HL-60 (cell line): ENCODE measurements at regions not wholly inside any gene's neighbourhood (a gene's known extent, or its start where the extent isn't known, plus 50 kb on each side); places are given as distances from the start of the nearest gene placed in this dataset.

Experiments
- DNase-seq, 2 experiments: peaks; one replicate each; pipeline ENCODE4 v3.0.0-alpha.2; 2010 to 2020; ENCODE audit warnings: low read depth in 1 of 2, low spot score in 1 of 2
- H3K27ac ChIP-seq: fragments of 250-450 bp; sonication (Bioruptor Pico); replicated peaks from 2 replicates; pipeline ENCODE4 v1.5.1; 2020; ENCODE audit warnings: mild to moderate bottlenecking, moderate library complexity
- H3K27me3 ChIP-seq: fragments of 250-450 bp; sonication (Bioruptor Pico); 2 replicates; pipeline ENCODE4 v1.5.1; 2021; ENCODE audit warnings: mild to moderate bottlenecking, moderate library complexity; ENCODE audit not compliant: insufficient read depth, poor library complexity, severe bottlenecking
- H3K4me3 ChIP-seq: replicated peaks from 2 replicates; pipeline ENCODE4 v1.5.1; 2011; ENCODE audit warnings: mild to moderate bottlenecking, control low read depth, low read length; ENCODE audit not compliant: insufficient read depth
- GABPA ChIP-seq: IDR thresholded peaks from 2 replicates; pipeline ENCODE4 v1.6.1; 2012; ENCODE audit warnings: low read depth
- POLR2AphosphoS5 ChIP-seq: IDR thresholded peaks from 2 replicates; pipeline ENCODE4 v1.6.1; 2012; ENCODE audit warnings: low read depth
- SPI1 ChIP-seq: IDR thresholded peaks from 2 replicates; pipeline ENCODE4 v1.6.1; 2012; ENCODE audit warnings: low read depth, mild to moderate bottlenecking, borderline replicate concordance
- TF ChIP-seq, protein P1 (sequence below): IDR thresholded peaks from 2 replicates; pipeline ENCODE4 v1.6.1; 2012; ENCODE audit warnings: low read depth; ENCODE audit not compliant: insufficient replicate concordance
- TF ChIP-seq, protein P2 (sequence below): IDR thresholded peaks from one replicate; pipeline ENCODE4 v1.5.1; 2011; ENCODE audit warnings: low read length, control low read depth, inconsistent platforms; ENCODE audit not compliant: insufficient read depth

DNA sequence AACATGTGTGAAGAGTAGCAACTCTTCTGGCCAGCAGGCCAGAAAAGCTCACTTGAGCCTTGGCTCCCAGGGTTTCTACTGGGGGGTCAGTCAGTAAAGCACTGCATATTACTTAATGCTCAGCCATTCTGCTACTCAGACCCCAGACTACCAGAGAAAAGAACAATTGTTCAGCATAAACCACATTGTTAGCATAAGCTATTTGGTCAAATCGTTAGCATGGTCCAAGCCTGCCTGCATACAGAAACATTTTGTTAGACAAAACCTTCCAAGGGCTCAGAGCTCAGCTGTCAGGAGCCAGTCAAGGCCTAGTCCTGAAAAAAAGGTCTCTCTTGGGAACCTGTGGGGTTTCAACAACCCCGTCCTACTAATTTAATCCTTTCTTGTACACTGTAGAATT lies 449.3 kb downstream of the PRR16 start:
- Histone ChIP-seq H3K27ac (no peak overlapping the region), H3K4me3 (no peak overlapping the region), H3K27me3 (no peaks in the 10 kb centered on the region)
- no peak for DNase-seq
- TF ChIP-seq SPI1 (no peak), GABPA (no peak), POLR2AphosphoS5 (no peak)
- TF ChIP-seq, protein P1, sequence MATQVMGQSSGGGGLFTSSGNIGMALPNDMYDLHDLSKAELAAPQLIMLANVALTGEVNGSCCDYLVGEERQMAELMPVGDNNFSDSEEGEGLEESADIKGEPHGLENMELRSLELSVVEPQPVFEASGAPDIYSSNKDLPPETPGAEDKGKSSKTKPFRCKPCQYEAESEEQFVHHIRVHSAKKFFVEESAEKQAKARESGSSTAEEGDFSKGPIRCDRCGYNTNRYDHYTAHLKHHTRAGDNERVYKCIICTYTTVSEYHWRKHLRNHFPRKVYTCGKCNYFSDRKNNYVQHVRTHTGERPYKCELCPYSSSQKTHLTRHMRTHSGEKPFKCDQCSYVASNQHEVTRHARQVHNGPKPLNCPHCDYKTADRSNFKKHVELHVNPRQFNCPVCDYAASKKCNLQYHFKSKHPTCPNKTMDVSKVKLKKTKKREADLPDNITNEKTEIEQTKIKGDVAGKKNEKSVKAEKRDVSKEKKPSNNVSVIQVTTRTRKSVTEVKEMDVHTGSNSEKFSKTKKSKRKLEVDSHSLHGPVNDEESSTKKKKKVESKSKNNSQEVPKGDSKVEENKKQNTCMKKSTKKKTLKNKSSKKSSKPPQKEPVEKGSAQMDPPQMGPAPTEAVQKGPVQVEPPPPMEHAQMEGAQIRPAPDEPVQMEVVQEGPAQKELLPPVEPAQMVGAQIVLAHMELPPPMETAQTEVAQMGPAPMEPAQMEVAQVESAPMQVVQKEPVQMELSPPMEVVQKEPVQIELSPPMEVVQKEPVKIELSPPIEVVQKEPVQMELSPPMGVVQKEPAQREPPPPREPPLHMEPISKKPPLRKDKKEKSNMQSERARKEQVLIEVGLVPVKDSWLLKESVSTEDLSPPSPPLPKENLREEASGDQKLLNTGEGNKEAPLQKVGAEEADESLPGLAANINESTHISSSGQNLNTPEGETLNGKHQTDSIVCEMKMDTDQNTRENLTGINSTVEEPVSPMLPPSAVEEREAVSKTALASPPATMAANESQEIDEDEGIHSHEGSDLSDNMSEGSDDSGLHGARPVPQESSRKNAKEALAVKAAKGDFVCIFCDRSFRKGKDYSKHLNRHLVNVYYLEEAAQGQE = no peak
- TF ChIP-seq, protein P2, sequence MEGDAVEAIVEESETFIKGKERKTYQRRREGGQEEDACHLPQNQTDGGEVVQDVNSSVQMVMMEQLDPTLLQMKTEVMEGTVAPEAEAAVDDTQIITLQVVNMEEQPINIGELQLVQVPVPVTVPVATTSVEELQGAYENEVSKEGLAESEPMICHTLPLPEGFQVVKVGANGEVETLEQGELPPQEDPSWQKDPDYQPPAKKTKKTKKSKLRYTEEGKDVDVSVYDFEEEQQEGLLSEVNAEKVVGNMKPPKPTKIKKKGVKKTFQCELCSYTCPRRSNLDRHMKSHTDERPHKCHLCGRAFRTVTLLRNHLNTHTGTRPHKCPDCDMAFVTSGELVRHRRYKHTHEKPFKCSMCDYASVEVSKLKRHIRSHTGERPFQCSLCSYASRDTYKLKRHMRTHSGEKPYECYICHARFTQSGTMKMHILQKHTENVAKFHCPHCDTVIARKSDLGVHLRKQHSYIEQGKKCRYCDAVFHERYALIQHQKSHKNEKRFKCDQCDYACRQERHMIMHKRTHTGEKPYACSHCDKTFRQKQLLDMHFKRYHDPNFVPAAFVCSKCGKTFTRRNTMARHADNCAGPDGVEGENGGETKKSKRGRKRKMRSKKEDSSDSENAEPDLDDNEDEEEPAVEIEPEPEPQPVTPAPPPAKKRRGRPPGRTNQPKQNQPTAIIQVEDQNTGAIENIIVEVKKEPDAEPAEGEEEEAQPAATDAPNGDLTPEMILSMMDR = no peak

DNA sequence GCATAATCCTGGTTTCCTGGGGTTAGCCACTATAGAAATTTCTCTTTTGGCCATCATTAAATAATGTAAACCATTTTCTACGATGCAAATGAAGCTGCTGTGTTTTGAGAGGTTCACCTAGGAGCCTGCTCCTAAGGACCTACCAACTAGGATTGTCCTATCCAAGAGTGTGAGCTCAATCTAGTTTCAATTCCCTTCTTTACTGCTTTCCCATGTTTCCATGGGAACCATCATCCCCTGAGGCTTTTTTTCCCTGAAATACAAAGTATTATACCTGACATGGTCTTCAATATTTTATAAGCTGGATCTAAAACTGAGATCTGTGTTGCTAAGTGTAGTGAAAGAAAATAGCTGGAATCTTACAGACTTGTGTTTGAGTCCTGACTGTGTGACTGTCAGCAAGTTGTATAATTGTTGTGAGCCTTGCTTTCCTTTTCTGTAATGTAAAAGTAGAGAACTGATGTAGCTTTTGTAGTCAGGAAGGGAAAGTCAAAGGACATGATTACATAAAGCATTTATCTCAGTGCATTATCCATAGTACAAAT lies 453.2 kb downstream of the PRR16 start:
- Histone ChIP-seq H3K4me3 (no peak overlapping the region), H3K27me3 (no peaks in the 10 kb centered on the region), H3K27ac (no peak overlapping the region)
- no peak for TF ChIP-seq GABPA
- TF ChIP-seq, protein P1 = no peak
- DNase-seq = no peak

DNA sequence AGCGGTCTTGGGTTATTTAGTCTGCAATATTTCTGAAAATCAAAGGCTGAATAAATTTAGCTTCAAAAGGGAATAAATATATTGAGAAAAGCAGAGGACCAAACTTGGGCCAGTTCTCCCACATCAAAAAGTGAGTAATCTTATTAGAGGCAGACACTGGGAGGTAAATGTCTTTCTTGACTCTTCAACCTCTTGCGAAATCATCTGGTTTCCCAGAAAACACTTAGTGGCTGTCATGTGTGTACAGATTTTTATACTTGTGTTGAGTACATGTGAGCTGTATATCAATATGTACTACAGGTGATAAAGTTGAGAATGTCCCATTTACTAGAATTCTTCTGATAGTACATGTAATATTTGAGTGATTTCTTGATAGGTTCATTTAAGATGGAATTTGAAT lies 454.9 kb downstream of the PRR16 start:
- DNase-seq = no peak
- Histone ChIP-seq H3K27me3 (no peaks in the 10 kb centered on the region), H3K27ac (no peak overlapping the region), H3K4me3 (no peak overlapping the region)
- TF ChIP-seq SPI1 = no peak
- TF ChIP-seq, protein P1 = no peak
- TF ChIP-seq, protein P2 = no peak
- TF ChIP-seq GABPA = no peak
- no peak for TF ChIP-seq POLR2AphosphoS5

DNA sequence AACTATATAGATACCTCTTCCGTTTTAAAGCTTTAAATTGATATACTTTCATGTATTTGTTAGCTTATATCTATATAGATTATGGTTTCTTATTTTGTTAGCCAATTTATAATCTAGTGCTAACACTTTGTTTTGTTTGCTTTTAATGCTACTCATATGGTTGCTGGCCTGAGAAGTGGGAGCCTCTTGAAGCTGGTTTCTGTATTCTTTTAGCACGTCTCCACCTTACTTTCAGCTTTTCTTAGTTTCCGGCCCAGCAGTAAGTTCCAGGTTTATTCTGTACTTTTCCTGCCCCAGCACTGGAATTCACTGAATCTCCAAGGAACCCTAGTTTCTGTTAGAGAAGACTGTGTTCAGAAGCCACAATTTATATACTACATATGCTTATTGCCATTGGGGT lies 458.9 kb downstream of the PRR16 start:
- TF ChIP-seq POLR2AphosphoS5 = no peak
- TF ChIP-seq SPI1 = no peak
- TF ChIP-seq GABPA = no peak
- TF ChIP-seq, protein P2 = no peak
- TF ChIP-seq, protein P1 = no peak

More for the DNA sequence above, 458.9 kb downstream of the PRR16 start:
- Histone ChIP-seq H3K27me3 (no peaks in the 10 kb centered on the region), H3K27ac (no peak overlapping the region), H3K4me3 (no peak overlapping the region)
- no peak for DNase-seq
